Epithelial cell of proximal tubule (primary cell): ENCODE measurements at regions not wholly inside any gene's neighbourhood (a gene's known extent, or its start where the extent isn't known, plus 50 kb on each side); places are given as distances from the start of the nearest gene placed in this dataset.
A peak's percentile ranks its signal among the peaks of the same experiment; 100 is the strongest.

Source experiments
- DNase-seq: peaks from one replicate; pipeline ENCODE4 v3.0.0-alpha.2; 2011; ENCODE audit warnings: low read depth
- H3K4me3 ChIP-seq: 2 replicates; pipeline ENCODE4 v1.5.1; 2011; ENCODE audit warnings: low read depth, mild to moderate bottlenecking, low read length
- TF ChIP-seq, protein P1 (sequence below): conservative IDR thresholded peaks from 2 replicates; pipeline ENCODE4 v1.5.1; 2012; ENCODE audit warnings: low read depth, mild to moderate bottlenecking, low read length

DNA sequence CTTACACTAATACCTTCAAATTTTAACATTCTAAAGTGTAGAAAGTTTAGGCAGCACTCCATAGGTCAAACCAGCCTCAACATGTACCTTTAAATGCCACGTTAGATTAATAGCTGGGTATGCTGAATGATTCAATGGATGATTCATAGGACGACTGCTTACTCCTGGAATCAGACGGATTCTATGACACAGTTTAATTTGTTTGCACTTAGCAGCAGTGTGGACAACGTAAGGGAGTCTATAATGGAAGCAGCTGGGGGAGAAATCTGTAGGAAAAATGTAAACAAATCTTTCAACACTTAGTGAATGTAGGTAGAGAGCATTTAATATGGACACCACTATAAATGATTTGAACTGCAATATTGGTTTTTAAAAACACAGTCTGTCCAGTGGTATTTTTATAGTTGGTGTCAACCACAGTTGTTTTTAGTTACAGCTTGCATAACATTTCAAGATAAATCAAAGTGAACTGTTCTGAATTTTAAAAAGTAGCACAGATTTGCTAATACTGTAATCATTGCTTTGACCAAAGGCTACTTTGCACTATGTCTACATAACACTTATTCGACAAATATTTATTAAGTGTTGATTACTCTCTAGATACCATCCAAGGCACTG is 701.5 kb upstream of the MEF2C start:
- peak; percentile 32 for DNase-seq
- TF ChIP-seq, protein P1, sequence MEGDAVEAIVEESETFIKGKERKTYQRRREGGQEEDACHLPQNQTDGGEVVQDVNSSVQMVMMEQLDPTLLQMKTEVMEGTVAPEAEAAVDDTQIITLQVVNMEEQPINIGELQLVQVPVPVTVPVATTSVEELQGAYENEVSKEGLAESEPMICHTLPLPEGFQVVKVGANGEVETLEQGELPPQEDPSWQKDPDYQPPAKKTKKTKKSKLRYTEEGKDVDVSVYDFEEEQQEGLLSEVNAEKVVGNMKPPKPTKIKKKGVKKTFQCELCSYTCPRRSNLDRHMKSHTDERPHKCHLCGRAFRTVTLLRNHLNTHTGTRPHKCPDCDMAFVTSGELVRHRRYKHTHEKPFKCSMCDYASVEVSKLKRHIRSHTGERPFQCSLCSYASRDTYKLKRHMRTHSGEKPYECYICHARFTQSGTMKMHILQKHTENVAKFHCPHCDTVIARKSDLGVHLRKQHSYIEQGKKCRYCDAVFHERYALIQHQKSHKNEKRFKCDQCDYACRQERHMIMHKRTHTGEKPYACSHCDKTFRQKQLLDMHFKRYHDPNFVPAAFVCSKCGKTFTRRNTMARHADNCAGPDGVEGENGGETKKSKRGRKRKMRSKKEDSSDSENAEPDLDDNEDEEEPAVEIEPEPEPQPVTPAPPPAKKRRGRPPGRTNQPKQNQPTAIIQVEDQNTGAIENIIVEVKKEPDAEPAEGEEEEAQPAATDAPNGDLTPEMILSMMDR: no peak
- no peak overlapping the region for H3K4me3 ChIP-seq

DNA sequence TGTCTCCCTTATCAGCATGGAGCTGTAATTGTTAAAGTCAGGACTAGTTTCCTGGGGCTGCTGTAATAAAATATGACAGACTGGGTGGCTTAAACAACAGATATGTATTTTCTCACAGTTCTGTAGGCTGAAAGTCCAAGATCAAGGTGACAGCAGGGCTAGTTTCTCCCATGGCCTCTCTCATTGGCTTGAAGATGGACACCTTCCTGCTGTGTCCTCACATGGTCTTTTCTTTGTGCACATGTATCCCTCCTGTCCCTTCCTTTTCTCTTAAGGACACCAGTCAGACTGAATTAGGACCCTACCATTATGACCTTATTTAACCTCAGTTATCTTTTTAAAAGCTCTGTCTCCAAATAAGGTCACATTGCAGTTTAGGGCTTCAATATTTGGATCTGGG is 700.5 kb upstream of the MEF2C start:
- TF ChIP-seq, protein P1: no peak
- DNase-seq: no peak

DNA sequence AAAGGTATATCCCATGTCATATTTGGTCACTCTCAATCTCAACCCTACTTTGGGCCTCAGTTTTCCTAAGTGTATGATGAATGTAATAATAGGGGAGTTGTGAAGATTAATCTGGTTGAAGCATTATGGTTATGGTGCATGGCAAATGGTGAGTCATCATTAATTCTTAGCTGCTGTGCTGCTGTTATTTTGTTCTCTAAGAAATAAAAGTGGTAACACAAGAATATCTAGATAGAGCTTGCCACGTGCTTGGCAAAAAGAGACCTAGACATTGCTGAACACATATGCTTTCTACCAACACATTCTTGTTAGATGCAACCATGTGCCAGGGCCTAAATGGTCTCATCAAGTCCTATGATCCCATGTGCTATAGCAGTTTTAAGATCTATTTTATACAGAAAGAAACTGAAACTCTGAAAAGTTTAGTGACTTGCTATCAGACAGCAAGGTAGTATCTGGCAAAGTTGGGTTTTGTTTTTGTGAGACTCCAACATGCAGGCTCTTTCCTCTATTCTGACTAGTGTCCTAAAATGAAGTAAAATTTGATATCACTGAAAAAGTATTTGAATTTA is 699.9 kb upstream of the MEF2C start:
- DNase-seq: no peak
- no peak overlapping the region for H3K4me3 ChIP-seq
- TF ChIP-seq, protein P1: no peak

More for the DNA sequence above, 700.5 kb upstream of the MEF2C start:
- no peak overlapping the region for H3K4me3 ChIP-seq

DNA sequence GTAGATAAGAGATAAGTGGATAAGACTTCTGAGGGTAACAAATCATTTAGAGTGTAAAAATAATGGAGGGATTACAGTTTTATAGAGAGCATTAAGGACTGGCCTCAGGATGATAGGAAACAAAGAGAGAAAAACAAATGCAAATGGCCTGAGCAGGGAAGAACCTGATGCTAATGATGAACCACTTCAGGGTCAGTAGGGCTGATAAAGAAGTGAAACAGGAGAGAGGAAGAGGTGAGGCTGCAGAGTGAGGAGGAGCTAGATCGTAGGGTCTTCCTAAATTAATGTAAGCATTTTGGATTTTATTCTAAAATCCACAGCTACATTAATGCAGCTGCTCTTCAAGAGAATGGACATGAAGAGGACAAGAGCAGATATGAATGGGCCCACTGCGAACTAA is 698.0 kb upstream of the MEF2C start:
- no peak for DNase-seq
- H3K4me3 ChIP-seq: no peak overlapping the region
- TF ChIP-seq, protein P1: no peak

DNA sequence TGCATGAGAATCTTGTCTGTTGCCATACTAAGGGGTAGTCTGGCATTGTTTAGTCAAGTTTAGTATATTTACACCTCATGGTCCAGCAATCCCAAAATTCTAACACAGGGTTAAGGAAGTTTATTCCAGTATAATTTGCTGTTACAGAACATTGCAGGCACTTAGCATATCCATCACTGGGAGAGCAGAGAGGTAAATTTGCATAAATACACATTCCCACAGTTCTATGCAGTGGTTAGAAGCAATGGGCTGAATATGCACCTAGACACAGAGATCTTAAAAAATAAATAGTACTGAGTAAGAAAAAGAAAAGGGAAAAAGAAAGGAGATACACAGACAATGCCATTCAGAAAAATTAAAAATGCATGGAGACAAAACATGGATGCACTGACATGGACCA is 692.3 kb upstream of the MEF2C start:
- no peak overlapping the region for H3K4me3 ChIP-seq
- TF ChIP-seq, protein P1: no peak
- no peak for DNase-seq

DNA sequence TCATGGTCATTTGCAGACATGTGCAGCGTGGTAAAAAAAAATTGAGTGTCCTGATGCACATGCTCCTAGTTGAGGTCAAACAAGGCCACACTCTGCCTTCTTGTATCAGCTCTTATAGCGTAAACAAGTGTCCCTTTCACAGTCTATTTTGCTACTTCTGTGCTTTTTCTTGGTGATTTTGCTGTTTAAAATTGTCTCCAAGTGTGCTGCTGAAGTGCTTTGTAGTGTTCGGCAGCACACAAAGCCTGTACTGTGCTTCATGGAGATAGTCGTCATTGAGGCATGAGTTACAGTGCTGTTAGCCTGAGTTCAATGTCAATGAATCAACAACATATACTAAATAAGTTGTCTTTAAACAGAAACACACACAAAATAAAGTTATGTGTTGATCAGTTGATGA is 690.4 kb upstream of the MEF2C start:
- TF ChIP-seq, protein P1: no peak

DNA sequence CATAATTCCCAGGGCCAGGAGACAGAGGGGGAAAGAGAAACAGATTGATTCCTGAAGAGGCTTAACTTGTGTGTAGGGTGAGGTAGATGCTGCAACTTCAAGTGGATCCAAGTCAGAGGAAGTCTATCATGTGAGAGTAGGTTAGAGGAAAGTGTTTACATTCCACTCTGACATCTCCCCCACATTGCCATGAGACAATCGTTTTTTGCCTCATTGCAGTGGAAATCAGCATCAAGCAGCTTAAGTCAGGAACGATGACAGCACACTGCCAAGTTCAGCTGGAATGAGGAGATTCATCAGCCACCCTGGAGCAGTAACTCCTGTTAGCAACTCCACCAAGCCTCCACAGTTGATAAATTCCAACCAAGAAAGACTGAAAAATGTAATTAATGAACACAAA is 689.7 kb upstream of the MEF2C start:
- TF ChIP-seq, protein P1: no peak
- H3K4me3 ChIP-seq: no peak overlapping the region
- DNase-seq: no peak

More for the DNA sequence above, 690.4 kb upstream of the MEF2C start:
- H3K4me3 ChIP-seq: no peak overlapping the region
- DNase-seq: no peak
